Effector memory CD8-positive, alpha-beta T cell (primary cell): ENCODE measurements at regions not wholly inside any gene's neighbourhood (a gene's known extent, or its start where the extent isn't known, plus 50 kb on each side); places are given as distances from the start of the nearest gene placed in this dataset.

Source experiments
- ATAC-seq: fragments of 150-1000 bp; cut with Tn5 transposase; replicated peaks from 2 replicates; pipeline ENCODE4 v1.10.0; 2021; ENCODE audit warnings: mild to moderate bottlenecking, moderate library complexity
- DNase-seq, 3 experiments: peaks; one replicate each; pipeline ENCODE4 v3.0.0; 2021
- H3K27ac Mint-ChIP-seq, 2 donors: one replicate each; pipeline ENCODE4 v1.8.0; 2022; ENCODE audit warnings: mild to moderate bottlenecking in 2 of 2, mixed read lengths in 2 of 2, moderate library complexity in 2 of 2
- H3K27me3 Mint-ChIP-seq, 2 donors: one replicate each; pipeline ENCODE4 v1.8.0; 2022; ENCODE audit warnings: mixed read lengths in 2 of 2
- H3K36me3 Mint-ChIP-seq: one replicate; pipeline ENCODE4 v1.8.0; 2022; ENCODE audit warnings: mild to moderate bottlenecking, moderate library complexity, mixed read lengths; ENCODE audit not compliant: insufficient read depth
- H3K4me1 Mint-ChIP-seq, 2 donors: one replicate each; pipeline ENCODE4 v1.8.0; 2022; ENCODE audit warnings: low read depth in 2 of 2, mixed read lengths in 2 of 2
- H3K4me3 Mint-ChIP-seq, 2 donors: one replicate each; pipeline ENCODE4 v1.8.0; 2022; ENCODE audit warnings: mild to moderate bottlenecking in 2 of 2, mixed read lengths in 2 of 2, moderate library complexity in 2 of 2
- H3K9me3 Mint-ChIP-seq, 2 donors: one replicate each; pipeline ENCODE4 v1.8.0; 2022; ENCODE audit warnings: mixed read lengths in 2 of 2

DNA sequence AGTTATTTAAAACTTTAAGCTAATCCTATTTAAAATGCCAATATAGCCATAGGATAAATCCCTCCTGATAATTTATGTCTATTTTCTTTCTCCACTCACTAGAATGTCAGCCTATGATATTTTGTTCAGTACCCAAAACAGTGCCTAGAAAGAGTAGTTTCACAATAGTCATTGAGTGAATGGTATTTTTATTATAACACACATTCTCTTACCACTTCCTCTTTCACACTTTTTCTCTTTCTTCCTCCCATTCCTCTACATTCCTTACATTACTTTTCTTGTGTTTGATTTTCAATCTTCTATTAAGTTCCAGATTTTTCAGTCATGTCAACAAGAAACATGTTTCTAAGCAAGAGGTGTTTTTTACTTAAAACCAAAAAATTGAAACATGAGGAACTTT lies 327.6 kb upstream of the UBE2E3 start:
- ATAC-seq: no peak
- peaks cover 16 to 21% of the 10 kb centered on the region in 2 donors for H3K27me3 Mint-ChIP-seq
- no peak overlapping the region for H3K27ac Mint-ChIP-seq
- no peak overlapping the region for H3K4me3 Mint-ChIP-seq
- no peaks in the 10 kb centered on the region for H3K36me3 Mint-ChIP-seq
- no peaks in the 10 kb centered on the region for H3K4me1 Mint-ChIP-seq
- H3K9me3 Mint-ChIP-seq: no peaks in the 10 kb centered on the region
- DNase-seq: no peak

DNA sequence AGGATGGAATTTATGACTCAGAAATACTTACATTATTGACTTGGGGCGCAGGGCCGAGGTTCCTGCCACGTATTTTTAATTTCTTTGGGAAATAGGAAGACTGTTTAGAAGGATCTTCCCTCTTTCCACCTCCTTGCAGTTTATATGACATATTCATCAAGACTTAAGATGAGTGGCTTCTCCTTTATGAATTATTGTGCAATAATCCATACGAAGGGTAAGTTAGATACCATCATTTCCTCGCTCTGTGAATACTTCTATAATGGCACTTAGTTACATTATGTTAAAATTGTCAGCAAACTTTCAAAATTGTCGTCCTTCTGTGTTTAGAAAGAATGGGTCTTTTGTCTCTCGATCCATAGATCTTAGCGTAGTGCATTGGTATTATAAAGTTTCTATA lies 328.8 kb upstream of the UBE2E3 start:
- ATAC-seq: no peak
- H3K27ac Mint-ChIP-seq: no peak overlapping the region
- H3K4me1 Mint-ChIP-seq: no peaks in the 10 kb centered on the region
- no peaks in the 10 kb centered on the region for H3K9me3 Mint-ChIP-seq
- peaks cover 18 to 21% of the 10 kb centered on the region in 2 donors for H3K27me3 Mint-ChIP-seq
- no peak overlapping the region for H3K4me3 Mint-ChIP-seq
- no peak for DNase-seq
- no peaks in the 10 kb centered on the region for H3K36me3 Mint-ChIP-seq

DNA sequence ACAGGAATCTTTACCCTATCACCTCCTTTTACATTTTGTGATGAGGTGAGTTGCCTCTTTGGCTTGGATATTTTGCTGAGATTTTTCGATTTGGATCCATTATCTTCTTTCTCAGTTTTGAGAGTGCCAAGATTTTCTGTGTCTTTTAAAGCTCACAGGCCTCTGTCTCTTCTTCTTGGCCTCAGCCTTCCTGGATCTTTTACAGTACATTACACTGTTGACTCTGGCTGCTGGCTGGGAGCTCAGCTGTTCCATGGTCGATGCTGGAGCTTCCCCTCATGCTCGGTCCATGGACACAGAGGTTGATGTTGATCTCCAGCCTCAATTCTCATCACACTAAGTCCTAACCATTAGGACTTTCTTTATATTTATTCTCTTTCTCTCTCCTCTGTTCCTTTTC lies 332.8 kb upstream of the UBE2E3 start:
- H3K4me3 Mint-ChIP-seq: no peak overlapping the region

DNA sequence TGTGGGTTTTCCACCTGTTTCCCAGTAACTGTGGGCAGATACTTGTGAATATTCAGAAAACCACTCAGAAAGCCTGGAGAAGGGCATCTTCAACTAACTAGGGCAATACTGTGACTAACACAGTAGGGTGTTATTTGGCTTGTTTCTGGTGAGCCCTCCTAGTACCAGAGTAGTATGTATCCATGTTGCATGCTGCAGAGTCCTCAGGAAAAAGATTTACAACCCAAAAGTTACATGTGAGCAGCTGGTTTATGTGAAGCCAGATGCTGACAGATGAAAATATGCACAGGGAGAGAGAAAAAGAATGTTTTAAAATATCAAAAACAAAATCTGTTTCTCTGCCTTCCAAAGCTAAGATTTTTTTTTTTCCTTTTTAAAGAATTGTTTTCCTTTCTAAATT lies 333.2 kb upstream of the UBE2E3 start:
- Mint-ChIP-seq H3K9me3 (no peaks in the 10 kb centered on the region), H3K4me3 (no peak overlapping the region), H3K27me3 (peaks cover 0 to 6% of the 10 kb centered on the region in 2 donors), H3K36me3 (no peaks in the 10 kb centered on the region), H3K4me1 (no peaks in the 10 kb centered on the region), H3K27ac (no peak overlapping the region)
- no peak for ATAC-seq
- no peak for DNase-seq

More for the DNA sequence above, 332.8 kb upstream of the UBE2E3 start:
- H3K9me3 Mint-ChIP-seq: no peaks in the 10 kb centered on the region
- ATAC-seq: no peak
- H3K4me1 Mint-ChIP-seq: no peaks in the 10 kb centered on the region
- H3K36me3 Mint-ChIP-seq: no peaks in the 10 kb centered on the region
- H3K27ac Mint-ChIP-seq: no peak overlapping the region
- DNase-seq: no peak
- peaks cover 0 to 6% of the 10 kb centered on the region in 2 donors for H3K27me3 Mint-ChIP-seq

DNA sequence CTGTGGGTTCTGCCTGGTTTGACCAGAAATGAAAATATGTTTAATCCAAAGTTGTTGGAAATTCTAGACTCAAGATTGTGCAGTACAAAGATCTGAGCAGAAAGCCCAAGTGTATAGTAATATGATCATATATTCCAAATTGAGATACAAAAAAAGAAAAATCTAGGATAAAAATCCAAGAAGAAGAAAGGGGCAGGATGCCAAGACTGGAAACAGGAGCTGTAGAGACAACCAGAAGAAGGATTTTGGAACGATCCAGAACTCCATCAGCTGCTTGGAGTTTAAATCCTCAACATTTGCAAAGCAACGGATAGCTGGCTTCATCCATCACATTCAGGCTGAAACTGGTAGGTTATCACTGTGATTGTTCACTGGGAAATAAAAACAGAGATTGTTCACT lies 333.6 kb upstream of the UBE2E3 start:
- H3K36me3 Mint-ChIP-seq: no peaks in the 10 kb centered on the region
- DNase-seq (no peak), ATAC-seq (no peak)
- H3K27ac Mint-ChIP-seq: no peak overlapping the region
- no peaks in the 10 kb centered on the region for H3K9me3 Mint-ChIP-seq
- H3K27me3 Mint-ChIP-seq: peaks cover 0 to 6% of the 10 kb centered on the region in 2 donors
- no peaks in the 10 kb centered on the region for H3K4me1 Mint-ChIP-seq
- no peak overlapping the region for H3K4me3 Mint-ChIP-seq

DNA sequence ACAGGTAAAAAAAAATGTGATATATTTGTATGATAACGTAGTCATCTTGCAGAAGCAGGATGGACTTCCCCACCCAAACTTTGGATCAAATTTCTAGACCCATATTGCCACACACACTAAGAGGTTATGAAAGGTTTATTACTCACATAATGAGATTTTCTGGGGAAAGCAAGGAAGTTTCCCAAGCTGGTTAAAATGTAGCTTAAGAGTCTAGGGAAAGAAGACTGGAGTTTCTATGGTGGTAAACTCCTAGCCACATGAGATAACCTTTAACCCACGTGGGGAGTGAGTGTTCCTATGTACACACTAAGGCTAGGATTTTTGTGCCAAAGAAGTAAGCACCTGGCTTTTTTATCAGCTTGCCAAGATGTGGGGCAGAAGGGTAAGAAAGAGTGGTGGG lies 335.7 kb upstream of the UBE2E3 start:
- ATAC-seq (no peak), DNase-seq (no peak)
- Mint-ChIP-seq H3K36me3 (no peaks in the 10 kb centered on the region), H3K4me3 (no peak overlapping the region), H3K4me1 (no peaks in the 10 kb centered on the region), H3K27me3 (peaks cover 0 to 10% of the 10 kb centered on the region in 2 donors), H3K9me3 (no peaks in the 10 kb centered on the region), H3K27ac (no peak overlapping the region)

DNA sequence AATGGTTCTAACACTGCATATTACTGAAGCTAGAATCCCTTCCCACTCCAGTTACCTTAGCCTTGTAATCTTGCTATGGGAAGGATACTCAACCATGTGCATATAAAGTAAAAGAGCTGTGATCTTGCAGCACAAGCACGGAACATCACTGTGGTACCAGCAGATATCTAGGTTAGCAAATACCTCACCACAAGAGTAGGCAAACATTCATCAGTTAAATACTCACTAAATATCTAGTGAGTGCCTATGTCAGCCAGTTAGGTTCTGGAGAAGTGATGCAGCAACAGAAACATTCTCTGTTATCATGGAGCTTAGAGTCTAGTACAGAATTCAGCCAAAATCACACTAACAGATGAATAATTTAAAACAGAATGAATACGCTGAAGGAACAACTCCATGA lies 349.6 kb upstream of the UBE2E3 start:
- H3K4me1 Mint-ChIP-seq: no peaks in the 10 kb centered on the region
- no peaks in the 10 kb centered on the region for H3K9me3 Mint-ChIP-seq
- H3K27me3 Mint-ChIP-seq: peaks cover 9 to 16% of the 10 kb centered on the region in 2 donors
- H3K27ac Mint-ChIP-seq: no peak overlapping the region
- no peak for DNase-seq
- no peak overlapping the region for H3K4me3 Mint-ChIP-seq
- no peaks in the 10 kb centered on the region for H3K36me3 Mint-ChIP-seq
- no peak for ATAC-seq

DNA sequence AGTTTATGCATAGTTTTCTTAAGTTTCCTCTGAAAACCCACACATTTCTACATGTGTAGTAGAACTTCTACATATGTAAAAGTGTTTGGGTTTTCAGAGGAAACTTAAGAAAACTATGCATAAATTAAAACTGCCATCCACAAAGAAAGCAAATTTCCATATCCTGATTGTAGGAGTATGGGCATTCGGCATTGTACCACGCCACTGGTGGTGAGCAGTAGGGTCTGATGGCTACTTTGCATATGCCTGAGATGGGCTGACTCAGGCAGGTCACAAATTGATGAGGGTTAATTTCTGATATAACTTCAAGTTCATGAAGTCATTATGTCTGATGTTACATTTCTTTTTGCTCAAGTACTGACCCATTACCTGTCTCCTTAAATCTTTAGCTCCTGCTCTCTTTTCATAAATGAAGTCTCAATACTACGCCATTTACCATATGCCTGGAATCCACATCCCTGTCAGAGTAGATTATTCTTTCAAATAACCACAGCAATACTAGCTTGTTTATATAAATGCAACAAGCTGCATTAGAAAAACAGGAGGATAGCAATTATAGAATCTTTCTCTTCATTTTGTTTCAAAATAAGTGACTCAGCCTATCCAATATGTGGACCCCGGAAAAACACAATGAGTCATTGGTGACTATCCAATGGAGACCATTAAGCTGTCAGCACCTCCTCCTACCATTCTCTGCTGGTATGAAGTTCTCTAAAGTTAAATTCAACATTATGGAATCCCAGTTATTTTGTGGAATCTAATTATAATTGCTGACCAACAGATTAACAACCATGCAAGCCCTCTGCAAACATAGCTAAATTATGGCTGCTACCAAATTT lies 355.2 kb upstream of the UBE2E3 start:
- no peak overlapping the region for H3K4me3 Mint-ChIP-seq
- no peaks in the 10 kb centered on the region for H3K36me3 Mint-ChIP-seq
- no peaks in the 10 kb centered on the region for H3K4me1 Mint-ChIP-seq

DNA sequence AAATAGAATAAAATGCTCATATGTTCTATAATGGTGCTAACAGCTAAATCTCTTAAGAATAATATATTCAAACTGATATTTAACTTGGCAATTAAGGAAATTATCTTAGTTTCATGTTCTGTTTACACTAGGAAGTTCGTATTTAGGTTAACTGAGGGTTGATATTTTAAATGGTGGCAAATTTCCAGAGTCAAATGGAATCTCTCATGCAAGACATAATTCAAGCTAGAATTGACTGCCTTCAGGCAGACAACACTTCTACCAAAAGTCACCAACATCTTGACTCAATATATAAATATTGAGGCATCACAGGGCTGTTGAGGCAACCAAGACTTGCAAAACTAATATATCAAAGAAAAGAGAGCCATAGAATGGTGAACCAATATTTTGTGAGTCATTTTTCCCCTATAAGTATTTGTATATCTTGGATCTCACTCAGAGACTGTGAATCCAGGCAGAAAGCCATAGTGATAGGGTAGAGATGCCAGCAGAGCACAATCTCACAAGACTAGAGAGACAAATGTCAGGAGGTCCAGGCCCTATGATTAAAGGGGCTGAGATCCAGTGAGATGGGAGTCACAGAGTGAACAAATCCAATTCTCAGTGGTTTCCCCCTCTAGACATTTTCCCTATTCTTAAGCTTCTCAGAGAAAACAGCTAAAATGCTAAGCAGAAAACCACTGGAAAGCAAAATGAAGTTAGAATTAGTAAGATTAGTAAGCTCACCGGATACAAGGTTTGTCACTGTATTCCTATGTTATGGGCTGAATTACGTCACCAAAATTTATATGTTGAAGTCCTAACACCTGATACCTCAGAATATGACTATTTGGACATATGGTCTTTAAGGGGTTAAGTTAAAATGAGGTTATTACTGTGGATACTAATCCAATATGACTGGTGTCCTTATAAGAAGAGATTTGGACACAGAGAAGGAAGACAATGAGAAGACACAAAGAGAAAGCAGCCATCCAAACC lies 358.2 kb upstream of the UBE2E3 start:
- no peak overlapping the region for H3K4me3 Mint-ChIP-seq
- H3K27me3 Mint-ChIP-seq: peaks cover 16 to 19% of the 10 kb centered on the region in 2 donors
- no peaks in the 10 kb centered on the region for H3K4me1 Mint-ChIP-seq
- ATAC-seq: no peak
- no peak overlapping the region for H3K27ac Mint-ChIP-seq
- H3K9me3 Mint-ChIP-seq: no peaks in the 10 kb centered on the region
- DNase-seq: no peak
- no peaks in the 10 kb centered on the region for H3K36me3 Mint-ChIP-seq

More for the DNA sequence above, 355.2 kb upstream of the UBE2E3 start:
- DNase-seq (no peak), ATAC-seq (no peak)
- H3K27me3 Mint-ChIP-seq: peaks cover 0 to 16% of the 10 kb centered on the region in 2 donors
- H3K27ac Mint-ChIP-seq: no peak overlapping the region
- H3K9me3 Mint-ChIP-seq: no peaks in the 10 kb centered on the region

DNA sequence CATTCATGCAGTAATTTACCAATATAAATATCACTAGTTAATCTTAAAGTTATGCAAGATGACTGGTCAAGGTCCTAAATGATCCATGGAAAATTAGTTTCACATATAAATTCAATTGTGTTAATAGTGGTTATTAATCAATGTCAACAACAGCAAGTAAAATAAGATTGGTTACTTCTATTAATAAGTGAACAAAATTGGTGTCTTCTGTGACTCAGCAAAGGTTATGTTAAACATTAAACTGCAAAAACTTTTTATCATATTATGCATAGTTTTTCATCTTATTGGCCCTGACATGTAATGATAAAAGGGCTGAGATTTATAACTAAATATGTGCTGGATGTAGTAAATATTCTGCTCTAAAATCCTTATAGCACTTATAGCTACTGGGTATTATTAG lies 359.0 kb upstream of the UBE2E3 start:
- no peaks in the 10 kb centered on the region for H3K4me1 Mint-ChIP-seq
- no peak for DNase-seq
- no peaks in the 10 kb centered on the region for H3K9me3 Mint-ChIP-seq
- ATAC-seq: no peak
- no peaks in the 10 kb centered on the region for H3K36me3 Mint-ChIP-seq
- no peak overlapping the region for H3K27ac Mint-ChIP-seq
- H3K4me3 Mint-ChIP-seq: no peak overlapping the region
- peaks cover 22 to 25% of the 10 kb centered on the region in 2 donors for H3K27me3 Mint-ChIP-seq

DNA sequence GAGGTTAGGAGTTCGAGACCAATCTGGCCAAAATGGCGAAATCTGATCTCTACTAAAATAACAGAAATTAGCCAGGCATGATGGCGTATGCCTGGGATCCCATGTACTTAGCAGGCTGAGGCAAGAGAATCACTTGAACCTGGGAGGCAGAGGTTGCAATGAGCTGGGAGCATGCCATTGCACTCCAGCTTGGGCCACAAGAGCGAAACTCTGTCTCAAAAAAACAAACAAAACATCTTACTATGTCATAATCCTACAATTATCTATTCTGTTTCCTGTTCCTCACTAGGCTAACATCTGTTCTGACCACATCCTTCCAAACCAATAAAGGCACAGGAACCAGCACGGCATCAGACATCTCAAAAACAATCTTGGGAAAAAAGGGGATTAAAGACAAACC lies 361.8 kb upstream of the UBE2E3 start:
- Mint-ChIP-seq H3K36me3 (no peaks in the 10 kb centered on the region), H3K27me3 (peaks cover 28% of the 10 kb centered on the region in 2 donors), H3K9me3 (no peaks in the 10 kb centered on the region), H3K27ac (no peak overlapping the region), H3K4me1 (no peaks in the 10 kb centered on the region), H3K4me3 (no peak overlapping the region)
- no peak for ATAC-seq
- DNase-seq: no peak

DNA sequence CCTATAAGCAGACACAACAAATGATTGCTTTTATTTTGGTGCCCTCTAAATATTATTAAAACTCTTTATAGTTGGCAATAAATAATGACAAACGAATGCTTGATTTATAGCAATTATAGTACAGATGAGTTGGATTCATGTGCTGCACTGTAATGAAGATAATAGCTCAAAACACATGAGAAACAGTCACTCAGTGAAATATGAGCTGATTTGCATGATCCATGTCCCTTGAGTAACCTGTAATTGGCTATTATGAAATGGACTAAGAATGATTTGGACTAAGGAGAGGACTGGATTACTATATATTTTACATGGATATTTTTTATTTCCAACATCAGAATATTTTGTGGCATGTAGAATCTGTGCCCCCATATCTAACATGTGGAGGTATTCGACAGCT lies 365.6 kb upstream of the UBE2E3 start:
- no peak for ATAC-seq
- H3K9me3 Mint-ChIP-seq: no peaks in the 10 kb centered on the region
- DNase-seq: no peak
- H3K4me3 Mint-ChIP-seq: no peak overlapping the region
- no peaks in the 10 kb centered on the region for H3K36me3 Mint-ChIP-seq
- no peaks in the 10 kb centered on the region for H3K4me1 Mint-ChIP-seq
- no peak overlapping the region for H3K27ac Mint-ChIP-seq
- peaks cover 28% of the 10 kb centered on the region in 2 donors for H3K27me3 Mint-ChIP-seq

DNA sequence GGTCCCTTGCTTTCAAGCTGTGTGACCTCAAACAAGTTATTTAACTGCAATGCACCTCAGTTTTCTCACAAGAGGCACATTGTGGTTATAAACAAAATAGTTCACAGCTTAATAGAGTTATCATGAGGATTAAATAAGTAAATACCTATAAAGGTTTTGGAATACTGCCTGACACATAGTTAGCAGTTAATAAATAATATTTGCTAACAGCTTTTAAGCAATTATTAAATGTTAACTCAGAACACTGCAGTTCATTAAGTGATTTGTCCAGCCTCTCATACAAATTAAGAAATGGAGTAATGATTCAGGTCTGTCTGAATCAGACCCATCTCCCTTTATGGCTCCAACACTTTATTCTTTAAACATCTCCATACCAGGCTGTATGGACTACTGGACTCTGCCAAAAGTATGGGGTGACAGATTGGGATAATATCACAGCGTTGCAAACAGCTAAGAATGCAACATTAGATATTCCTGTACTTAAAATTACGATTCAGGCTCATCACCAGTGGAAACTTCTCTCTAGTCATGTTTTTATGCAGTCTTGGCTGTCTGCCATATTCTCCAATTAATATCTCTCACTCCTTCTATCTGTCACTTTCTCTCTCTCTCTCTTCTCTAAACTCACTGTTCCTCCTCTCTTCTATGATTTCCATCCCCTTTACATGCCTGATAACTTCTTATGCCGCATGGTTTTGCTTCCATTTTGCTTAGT lies 370.6 kb upstream of the UBE2E3 start:
- DNase-seq: no peak
- Mint-ChIP-seq H3K27ac (no peak overlapping the region), H3K4me1 (no peaks in the 10 kb centered on the region), H3K4me3 (no peak overlapping the region), H3K9me3 (no peaks in the 10 kb centered on the region), H3K36me3 (no peaks in the 10 kb centered on the region), H3K27me3 (peaks cover 0 to 10% of the 10 kb centered on the region in 2 donors)
- no peak for ATAC-seq
